NCI-H2227 (cell line): ENCODE measurements at regions not wholly inside any gene's neighbourhood (a gene's known extent, or its start where the extent isn't known, plus 50 kb on each side); places are given as distances from the start of the nearest gene placed in this dataset.
A peak's percentile ranks its signal among the peaks of the same experiment; 100 is the strongest.
"Not testable (repeated sequence)": the region's sequence is repeated elsewhere in the genome, so short reads cannot be mapped to it uniquely, and the experiment has no call there.

Source experiments
- DNase-seq: peaks from one replicate; lab custom pipeline; 2025; ENCODE audit not compliant: unreplicated experiment; lab: John Stamatoyannopoulos, UW

DNA sequence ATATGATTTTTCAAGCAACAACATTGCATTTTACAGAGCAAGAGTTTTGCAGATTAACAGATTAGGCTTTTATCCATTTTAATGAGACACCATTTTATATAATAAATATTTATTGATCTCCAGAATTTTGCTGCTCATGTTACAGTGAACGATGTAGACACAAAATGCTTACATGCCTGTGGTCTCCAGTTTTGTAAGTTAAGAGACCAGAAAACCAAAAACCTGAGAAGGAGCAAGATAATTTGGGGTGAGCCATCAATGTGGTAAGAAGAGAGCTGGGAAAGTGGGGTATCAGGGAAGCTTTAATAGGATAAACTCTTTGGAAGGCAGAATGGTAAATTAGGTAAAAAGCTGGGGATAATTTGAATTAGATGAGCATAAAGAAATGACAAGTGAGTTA lies 2100.5 kb upstream of the PCDH20 start:
- DNase-seq: no peak

DNA sequence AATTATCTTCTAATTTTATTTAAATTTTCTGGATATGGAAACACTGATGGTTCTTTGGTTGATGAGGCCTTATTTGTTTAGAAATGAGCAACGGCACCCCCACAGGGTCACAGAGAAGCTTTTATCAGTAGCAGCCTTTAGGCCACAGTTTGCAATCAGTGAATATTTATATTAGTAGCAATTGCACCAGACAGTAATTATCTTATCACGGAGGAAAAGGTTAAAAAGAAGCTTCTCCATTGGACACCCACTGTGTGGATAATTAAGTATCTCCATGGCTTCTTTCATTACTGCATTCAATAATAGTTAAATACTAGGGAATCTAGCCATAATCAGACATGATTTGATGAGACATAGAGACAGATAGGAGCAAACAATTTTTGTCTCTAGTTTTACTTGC lies 2099.2 kb upstream of the PCDH20 start:
- DNase-seq: no peak

- DNase-seq: no peak
Measured at GRCh38 chr13:63512095-63512494, 2096.4 kb upstream of the PCDH20 start.

DNA sequence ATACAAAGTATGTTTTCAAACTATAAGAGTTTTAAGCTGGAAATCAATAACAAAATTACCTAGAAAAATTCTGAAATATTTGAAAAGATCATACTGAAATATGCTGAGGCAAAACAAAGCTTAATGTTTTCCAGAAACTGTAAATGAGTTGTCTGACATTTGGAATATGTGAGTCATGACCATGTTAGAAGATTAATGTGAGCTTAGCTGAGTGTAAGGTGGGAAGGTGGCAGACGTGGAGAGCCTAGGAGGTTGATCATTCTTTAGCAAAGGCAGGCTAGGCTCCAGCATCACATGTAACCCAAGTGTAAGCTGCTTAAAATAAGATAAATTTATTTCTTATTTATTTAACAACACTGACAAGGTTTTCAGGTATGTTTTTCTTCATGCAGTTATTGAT lies 2086.1 kb upstream of the PCDH20 start:
- DNase-seq: no peak

GRCh38 chr13:63497601-63498000 lies 2082.0 kb upstream of the PCDH20 start:
- no peak for DNase-seq

GRCh38 chr13:63492604-63493003 lies 2077.0 kb upstream of the PCDH20 start:
- DNase-seq: no peak

DNA sequence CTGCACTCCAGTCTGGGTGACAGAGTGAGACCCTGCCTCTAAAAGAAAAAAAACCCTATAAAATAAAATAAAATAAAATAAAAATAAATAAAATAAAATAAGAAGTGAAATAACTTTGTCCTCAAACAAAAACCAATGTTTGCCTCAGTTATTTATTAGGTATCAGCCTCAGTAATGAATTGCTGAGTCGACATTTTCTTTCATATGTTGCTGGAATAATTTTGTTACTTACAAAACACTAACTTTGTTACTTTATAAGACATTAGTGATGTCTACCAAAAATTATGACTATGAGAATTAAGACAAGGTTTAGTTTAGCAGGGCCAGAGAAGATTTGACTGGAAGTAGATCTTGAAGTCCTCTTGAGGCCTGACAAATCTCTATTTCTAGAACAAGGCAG lies 2074.5 kb upstream of the PCDH20 start:
- no peak for DNase-seq

- DNase-seq: peak; percentile 2
Measured at GRCh38 chr13:63481334-63481733, 2065.7 kb upstream of the PCDH20 start.

DNA sequence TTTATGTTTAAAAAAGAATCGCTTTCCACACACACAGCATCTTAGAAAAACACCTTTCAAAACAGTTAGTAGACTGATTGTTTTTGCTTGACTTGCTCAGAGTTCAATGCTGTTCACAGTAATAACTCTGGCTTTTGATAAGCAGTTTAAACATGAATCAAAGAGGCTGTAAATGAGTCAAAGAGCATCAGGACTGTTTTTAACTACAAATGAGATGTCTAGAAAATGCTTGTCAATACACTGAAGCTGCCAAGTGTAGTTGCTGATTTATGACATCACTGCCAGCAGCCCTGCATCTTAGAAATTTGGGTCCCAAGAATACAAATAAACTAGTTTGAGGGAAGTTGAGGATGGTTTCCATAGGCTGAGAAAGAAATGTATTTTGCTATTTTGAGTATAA lies 2057.1 kb upstream of the PCDH20 start:
- DNase-seq: no peak

DNA sequence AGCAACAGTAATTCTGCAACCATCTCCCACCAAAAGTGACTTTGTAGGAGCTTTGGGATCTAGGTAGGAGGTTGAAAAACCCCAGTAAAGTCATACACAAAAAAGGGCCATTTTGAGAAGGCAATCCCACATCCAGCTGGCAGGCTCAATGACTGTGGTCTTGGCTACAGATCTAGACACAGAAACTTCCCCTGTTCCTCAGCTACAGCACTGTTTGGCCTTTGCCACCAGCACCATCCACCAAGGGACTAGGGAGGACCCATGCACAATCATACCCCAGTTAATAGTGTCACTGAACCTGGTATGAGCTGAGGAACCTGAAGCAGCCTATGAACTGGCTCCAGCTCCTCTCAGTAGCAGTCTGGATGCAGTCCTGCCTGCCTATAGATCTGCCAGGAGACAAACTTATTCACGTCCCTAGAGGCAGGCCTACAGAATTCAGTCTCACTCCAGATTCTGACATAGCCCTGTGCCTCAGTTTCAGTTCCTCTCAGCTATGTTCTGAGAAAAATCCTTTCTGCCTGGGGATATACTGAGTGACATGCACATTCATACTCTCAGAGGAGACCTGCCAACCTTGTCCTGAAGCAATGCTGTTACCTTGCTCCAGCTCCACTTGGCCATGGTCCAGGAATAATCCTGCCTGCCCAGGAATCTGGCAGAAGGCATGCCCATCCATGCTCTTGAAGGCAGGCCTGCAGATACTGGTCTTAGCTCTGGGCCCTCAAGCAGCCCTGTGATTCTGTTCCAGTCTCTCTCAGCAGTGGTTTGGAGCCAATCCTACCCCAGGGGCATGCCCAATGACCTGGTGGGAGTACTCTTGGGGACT lies 2048.3 kb upstream of the PCDH20 start:
- DNase-seq: no peak

DNA sequence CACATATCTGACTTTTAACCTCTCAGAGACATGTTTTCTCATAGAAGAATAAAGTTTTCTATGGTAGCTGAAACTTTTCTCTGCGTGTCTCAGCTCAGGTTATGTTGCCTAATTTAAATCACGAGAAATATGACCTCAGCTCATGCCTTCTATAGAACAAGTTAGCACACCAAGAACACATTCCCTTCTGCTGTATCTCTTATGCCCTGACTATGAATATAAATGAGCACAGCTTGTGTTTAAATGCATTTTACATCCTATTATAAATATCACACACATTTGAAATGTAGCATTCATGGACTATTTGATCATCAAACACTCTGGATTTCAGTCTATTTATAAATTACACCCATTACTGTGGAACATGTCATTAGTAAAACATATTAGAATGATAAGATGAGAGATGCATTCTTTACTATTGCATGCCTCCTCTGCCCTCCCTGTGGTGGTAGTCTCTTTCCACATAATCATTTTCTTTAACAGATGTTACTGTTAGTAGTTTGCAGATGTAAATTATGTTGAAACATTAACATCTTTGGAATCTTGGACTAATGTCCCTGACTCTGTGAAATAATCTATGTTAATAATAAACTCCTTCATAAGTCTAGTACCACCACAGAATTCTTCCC lies 2044.9 kb upstream of the PCDH20 start:
- no peak for DNase-seq

- DNase-seq: no peak
Measured at GRCh38 chr13:63457186-63457585, 2041.5 kb upstream of the PCDH20 start.

DNA sequence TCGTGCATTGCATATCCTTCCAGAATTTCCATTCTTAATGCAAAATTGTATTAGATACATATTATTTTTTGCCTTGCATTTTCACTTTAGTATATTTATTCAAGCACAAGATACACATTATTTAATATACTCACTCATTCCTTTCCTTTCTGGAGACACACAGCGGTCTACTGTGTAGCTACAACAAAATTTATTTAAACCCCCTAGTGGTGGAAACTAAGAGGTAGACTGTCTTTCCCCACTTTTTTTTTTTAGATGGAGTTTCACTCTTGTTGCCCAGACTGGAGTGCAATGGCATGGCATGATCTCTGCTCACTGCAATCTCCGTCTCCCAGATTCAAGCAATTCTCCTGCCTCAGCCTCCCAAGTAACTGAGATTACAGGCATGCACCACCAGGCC lies 2040.3 kb upstream of the PCDH20 start:
- DNase-seq: no peak

DNA sequence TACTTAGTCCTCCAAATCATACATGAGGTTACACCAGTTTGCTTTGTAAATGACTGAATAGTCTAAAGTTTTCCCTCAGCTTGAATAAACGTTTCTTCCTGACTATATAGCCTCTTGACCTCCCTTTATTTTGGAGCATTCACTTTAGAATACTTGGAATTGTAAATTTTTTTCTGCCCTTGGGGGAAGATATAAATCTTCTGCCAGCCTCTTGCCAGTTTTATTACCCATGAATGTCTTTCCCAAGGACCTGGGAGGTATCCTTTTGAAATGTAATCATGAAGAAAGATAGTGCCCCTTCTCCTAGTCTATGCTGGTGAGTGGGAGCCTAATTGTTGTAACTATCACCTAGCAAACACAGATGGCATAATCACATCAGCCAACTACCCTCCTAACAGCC lies 2033.9 kb upstream of the PCDH20 start:
- no peak for DNase-seq

- DNase-seq: no peak
Measured at GRCh38 chr13:63448692-63449091, 2033.0 kb upstream of the PCDH20 start.

GRCh38 chr13:63446329-63446728 lies 2030.7 kb upstream of the PCDH20 start:
- DNase-seq: no peak

DNA sequence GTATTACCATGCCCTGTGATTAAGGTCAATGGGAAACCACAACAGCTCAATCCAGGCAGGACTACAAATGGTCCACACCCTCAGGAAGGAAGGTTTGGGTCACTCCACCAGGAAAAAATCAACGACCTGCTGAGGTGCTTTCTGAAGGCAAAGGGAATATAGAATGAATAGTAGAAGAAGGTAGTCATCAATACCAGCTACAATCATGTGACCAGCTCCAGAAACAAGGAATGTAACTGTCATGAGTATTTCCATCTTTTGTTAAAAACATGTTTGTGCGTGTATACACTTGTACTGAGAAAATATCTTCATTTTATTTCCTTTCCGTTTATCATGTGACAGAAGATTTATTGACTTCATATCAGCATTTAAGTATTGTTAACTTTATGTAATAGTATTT lies 2028.6 kb upstream of the PCDH20 start:
- DNase-seq: not testable (repeated sequence)

DNA sequence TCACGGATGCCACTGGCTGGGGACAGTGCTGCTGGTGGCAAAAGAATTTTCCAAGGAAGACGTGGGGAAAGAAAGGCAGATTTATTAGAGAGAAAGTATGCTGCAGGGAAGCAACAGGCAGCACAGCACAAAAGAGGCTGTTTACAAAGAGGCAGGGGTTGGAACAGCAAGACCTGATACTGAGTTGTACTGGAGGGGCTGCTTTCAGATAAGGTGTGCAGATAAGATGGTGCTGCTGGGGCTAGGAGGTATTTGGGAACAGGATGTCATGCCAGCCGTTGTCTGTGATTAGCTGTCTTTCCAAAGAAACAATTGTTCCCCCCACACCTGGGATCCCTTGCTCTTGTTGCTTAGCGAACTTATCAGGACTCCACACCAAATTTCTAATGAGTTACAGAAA lies 2023.3 kb upstream of the PCDH20 start:
- no peak for DNase-seq

DNA sequence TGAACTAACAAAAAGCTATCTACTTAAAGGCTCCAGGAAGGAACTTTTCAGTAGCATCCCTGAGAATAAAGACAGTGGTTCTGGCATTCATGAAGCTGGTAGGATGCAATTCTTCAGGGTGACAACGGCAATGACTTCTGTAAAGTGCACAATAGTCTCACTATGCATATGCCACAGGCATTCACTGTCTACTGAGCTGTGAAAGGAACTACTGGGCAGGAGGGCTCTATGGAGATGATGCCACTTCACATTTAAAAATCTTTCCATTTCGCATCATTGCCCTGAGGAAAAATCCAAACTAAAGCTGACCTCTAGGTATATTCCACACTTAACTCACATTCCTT lies 2020.6 kb upstream of the PCDH20 start:
- no peak for DNase-seq

DNA sequence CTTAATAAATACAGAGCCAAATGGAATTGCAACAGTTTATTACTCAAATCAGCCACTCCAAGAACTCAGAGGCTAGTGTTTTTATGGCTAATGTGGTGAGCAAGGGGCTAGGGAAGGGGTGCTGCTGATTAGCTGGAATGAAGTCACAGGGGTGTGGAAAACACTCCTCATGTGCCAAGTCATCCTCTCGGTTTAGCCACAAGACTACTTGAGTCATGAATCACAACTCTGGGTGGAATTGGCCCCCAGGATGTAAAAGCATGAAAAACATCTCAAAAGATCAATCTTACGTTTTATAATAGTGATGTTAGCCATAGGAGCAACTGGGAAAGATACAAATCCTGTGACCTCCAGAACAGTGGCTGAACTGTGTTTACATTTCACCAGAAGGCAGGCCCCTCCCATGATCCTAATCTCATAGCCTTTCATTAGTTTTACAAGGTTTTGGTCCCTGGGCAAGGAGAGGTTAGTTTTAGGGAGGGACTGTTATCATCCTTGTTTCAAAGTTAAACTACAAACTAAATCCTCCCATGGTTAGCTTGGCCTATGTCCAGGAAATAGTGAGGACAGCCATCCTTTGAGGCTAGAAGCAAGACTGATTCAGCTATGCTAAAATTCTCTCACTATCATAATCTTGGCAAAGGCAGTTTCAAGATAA lies 2020.1 kb upstream of the PCDH20 start:
- no peak for DNase-seq

DNA sequence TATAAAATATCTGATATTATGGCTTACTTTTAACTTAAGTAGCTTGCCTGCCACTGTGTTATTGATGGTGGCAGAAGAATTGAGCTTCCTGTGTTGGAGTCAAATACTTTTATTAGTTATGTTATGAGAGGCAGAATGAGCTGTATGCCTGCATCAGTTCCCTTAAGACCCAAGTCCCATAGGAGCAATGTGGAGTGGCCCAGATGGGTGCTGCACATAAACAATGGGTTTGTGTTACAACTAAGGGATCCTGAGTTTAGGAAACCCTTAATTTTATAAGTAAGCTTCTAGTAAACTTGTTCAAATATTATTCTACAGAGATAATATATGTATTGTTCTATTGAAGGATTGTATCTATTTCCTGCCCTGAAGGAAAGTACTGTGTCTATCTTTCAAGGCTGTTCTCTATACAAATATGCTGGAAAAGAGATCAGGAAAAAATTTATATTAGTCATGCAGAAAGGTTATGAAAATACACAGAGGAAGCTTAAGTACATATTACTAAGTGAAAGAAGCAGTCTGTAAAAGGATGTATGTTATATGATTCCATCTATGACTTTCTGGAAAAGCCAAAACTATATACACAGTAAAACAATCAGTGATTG lies 2018.0 kb upstream of the PCDH20 start:
- no peak for DNase-seq

DNA sequence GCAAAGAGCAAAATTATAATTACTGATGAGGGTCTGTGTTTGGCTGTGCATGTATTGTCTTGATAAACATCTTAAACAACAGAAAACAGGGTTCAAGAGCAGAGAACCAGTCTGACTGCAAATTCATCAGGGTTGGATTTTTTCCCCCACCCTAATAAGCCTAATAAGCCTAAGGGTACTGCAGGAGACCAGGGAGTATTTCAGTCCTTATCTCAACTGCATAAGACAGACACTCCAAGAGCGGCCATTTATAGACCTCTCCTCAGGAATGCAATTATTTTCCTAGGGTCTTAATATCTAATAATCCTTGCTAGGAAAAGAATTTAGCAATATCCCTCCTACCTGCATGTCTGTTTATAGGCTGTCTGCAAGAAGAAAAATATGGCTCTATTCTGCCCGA lies 2011.5 kb upstream of the PCDH20 start:
- no peak for DNase-seq
